NT2/D1 (cell line): ENCODE measurements at regions not wholly inside any gene's neighbourhood (a gene's known extent, or its start where the extent isn't known, plus 50 kb on each side); places are given as distances from the start of the nearest gene placed in this dataset.
"Not testable (repeated sequence)": the region's sequence is repeated elsewhere in the genome, so short reads cannot be mapped to it uniquely, and the experiment has no call there.

Experiments used
- DNase-seq: peaks from one replicate; pipeline ENCODE4 v3.0.0-alpha.2; 2011; ENCODE audit warnings: low read depth, low spot score
- H3K27me3 ChIP-seq: 2 replicates; pipeline ENCODE4 v1.6.0; 2011; ENCODE audit warnings: mild to moderate bottlenecking; ENCODE audit not compliant: insufficient read length, insufficient read depth
- H3K36me3 ChIP-seq: 2 replicates; pipeline ENCODE4 v1.6.1; 2011; ENCODE audit warnings: mild to moderate bottlenecking, low read length, mixed read lengths; ENCODE audit not compliant: insufficient read depth, insufficient read length
- H3K4me1 ChIP-seq: 2 replicates; pipeline ENCODE4 v1.5.1; 2011; ENCODE audit not compliant: insufficient read depth, insufficient read length
- H3K4me3 ChIP-seq: 2 replicates; pipeline ENCODE4 v1.5.1; 2011; ENCODE audit warnings: low read depth; ENCODE audit not compliant: insufficient read length
- H3K9ac ChIP-seq: 2 replicates; pipeline ENCODE4 v1.6.0; 2011; ENCODE audit warnings: low read depth; ENCODE audit not compliant: insufficient read length
- H3K9me3 ChIP-seq: 2 replicates; pipeline ENCODE4 v1.5.1; 2011; ENCODE audit warnings: mild to moderate bottlenecking, low read length; ENCODE audit not compliant: insufficient read depth
- SUZ12 ChIP-seq: IDR thresholded peaks from 2 replicates; pipeline ENCODE4 v1.6.1; 2011; ENCODE audit not compliant: insufficient read length, insufficient read depth; ENCODE audit errors: extremely low read depth
- YY1 ChIP-seq: IDR thresholded peaks from 2 replicates; pipeline ENCODE4 v1.6.1; 2011; ENCODE audit not compliant: insufficient read length, insufficient read depth
- ZNF274 ChIP-seq: IDR thresholded peaks from 2 replicates; pipeline ENCODE4 v1.6.1; 2011; ENCODE audit warnings: mild to moderate bottlenecking, low read depth, low read length

- no peak overlapping the region for H3K9ac ChIP-seq
- no peak overlapping the region for H3K4me3 ChIP-seq
- H3K9me3 ChIP-seq: no peaks in the 10 kb centered on the region
- TF ChIP-seq YY1 (no peak), ZNF274 (no peak), SUZ12 (no peak)
- no peaks in the 10 kb centered on the region for H3K4me1 ChIP-seq
- no peaks in the 10 kb centered on the region for H3K36me3 ChIP-seq
- DNase-seq: no peak
- no peaks in the 10 kb centered on the region for H3K27me3 ChIP-seq
These were observed 609.3 kb upstream of the ADGRB3 start for GRCh38 chr6:68025764-68026163.

- no peaks in the 10 kb centered on the region for H3K4me1 ChIP-seq
- H3K9me3 ChIP-seq: no peaks in the 10 kb centered on the region
- no peaks in the 10 kb centered on the region for H3K27me3 ChIP-seq
- no peak overlapping the region for H3K4me3 ChIP-seq
- TF ChIP-seq ZNF274 (no peak), YY1 (no peak), SUZ12 (no peak)
- no peak for DNase-seq
- H3K9ac ChIP-seq: no peak overlapping the region
- H3K36me3 ChIP-seq: no peaks in the 10 kb centered on the region
These were observed 610.4 kb upstream of the ADGRB3 start for GRCh38 chr6:68024570-68025269.

GRCh38 chr6:68022968-68023367 is 612.1 kb upstream of the ADGRB3 start:
- not testable (repeated sequence) for H3K27me3 ChIP-seq, H3K36me3 ChIP-seq, DNase-seq, H3K9me3 ChIP-seq, H3K9ac ChIP-seq, H3K4me3 ChIP-seq, H3K4me1 ChIP-seq

- no peaks in the 10 kb centered on the region for H3K9me3 ChIP-seq
- H3K4me3 ChIP-seq: no peak overlapping the region
- H3K27me3 ChIP-seq: no peaks in the 10 kb centered on the region
- H3K4me1 ChIP-seq: no peaks in the 10 kb centered on the region
- TF ChIP-seq YY1: no peak
- no peak for TF ChIP-seq ZNF274
- TF ChIP-seq SUZ12: no peak
- no peak for DNase-seq
- no peaks in the 10 kb centered on the region for H3K36me3 ChIP-seq
- H3K9ac ChIP-seq: no peak overlapping the region
These were observed 621.1 kb upstream of the ADGRB3 start for GRCh38 chr6:68013780-68014515.

- Histone ChIP-seq H3K9ac (no peak overlapping the region), H3K9me3 (no peaks in the 10 kb centered on the region), H3K27me3 (no peaks in the 10 kb centered on the region), H3K36me3 (no peaks in the 10 kb centered on the region), H3K4me1 (no peaks in the 10 kb centered on the region), H3K4me3 (no peak overlapping the region)
- DNase-seq: no peak
- TF ChIP-seq YY1 (no peak), ZNF274 (no peak), SUZ12 (no peak)
These were observed 622.3 kb upstream of the ADGRB3 start for GRCh38 chr6:68012822-68013221.

- no peaks in the 10 kb centered on the region for H3K36me3 ChIP-seq
- no peak overlapping the region for H3K4me3 ChIP-seq
- H3K4me1 ChIP-seq: no peaks in the 10 kb centered on the region
- H3K9me3 ChIP-seq: no peaks in the 10 kb centered on the region
- no peak for DNase-seq
- no peak overlapping the region for H3K9ac ChIP-seq
- TF ChIP-seq YY1: no peak
- TF ChIP-seq SUZ12: no peak
- TF ChIP-seq ZNF274: no peak
- no peaks in the 10 kb centered on the region for H3K27me3 ChIP-seq
These were observed 624.1 kb upstream of the ADGRB3 start for GRCh38 chr6:68010936-68011335.

GRCh38 chr6:68008445-68008844 is 626.6 kb upstream of the ADGRB3 start:
- no peaks in the 10 kb centered on the region for H3K36me3 ChIP-seq

GRCh38 chr6:68007717-68008116 is 627.4 kb upstream of the ADGRB3 start:
- Histone ChIP-seq H3K9me3 (no peaks in the 10 kb centered on the region), H3K4me1 (no peaks in the 10 kb centered on the region), H3K4me3 (no peak overlapping the region), H3K9ac (no peak overlapping the region), H3K27me3 (no peaks in the 10 kb centered on the region), H3K36me3 (no peaks in the 10 kb centered on the region)
- DNase-seq: no peak
- no peak for TF ChIP-seq YY1
- TF ChIP-seq ZNF274: no peak
- TF ChIP-seq SUZ12: no peak

More at GRCh38 chr6:68008445-68008844, 626.6 kb upstream of the ADGRB3 start:
- no peak for DNase-seq
- Histone ChIP-seq H3K27me3 (no peaks in the 10 kb centered on the region), H3K4me1 (no peaks in the 10 kb centered on the region), H3K9ac (no peak overlapping the region), H3K9me3 (no peaks in the 10 kb centered on the region), H3K4me3 (no peak overlapping the region)
- TF ChIP-seq YY1: no peak
- no peak for TF ChIP-seq SUZ12
- no peak for TF ChIP-seq ZNF274
